H9 (cell line): ENCODE measurements at regions not wholly inside any gene's neighbourhood (a gene's known extent, or its start where the extent isn't known, plus 50 kb on each side); places are given as distances from the start of the nearest gene placed in this dataset.

Source experiments
- DNase-seq: peaks from one replicate; pipeline ENCODE4 v3.0.0-alpha.2; 2017
- H2AFZ ChIP-seq: one replicate; pipeline ENCODE4 v1.6.1; 2013; ENCODE audit warnings: mild to moderate bottlenecking, low read length, control low read depth, moderate library complexity
- H2AK5ac ChIP-seq: 2 replicates; pipeline ENCODE4 v1.6.1; 2013; ENCODE audit warnings: low read length, control low read depth, mixed read lengths; ENCODE audit not compliant: insufficient read length
- H2BK120ac ChIP-seq: one replicate; pipeline ENCODE4 v1.6.1; 2013; ENCODE audit warnings: low read depth, mild to moderate bottlenecking, low read length, control low read depth, inconsistent platforms; ENCODE audit not compliant: poor library complexity, severe bottlenecking
- H2BK12ac ChIP-seq: 2 replicates; pipeline ENCODE4 v1.6.1; 2013; ENCODE audit warnings: low read length, control low read depth, mixed read lengths, low read depth; ENCODE audit not compliant: insufficient read length
- H2BK15ac ChIP-seq: 2 replicates; pipeline ENCODE4 v1.6.1; 2013; ENCODE audit warnings: low read depth, low read length, control low read depth
- H2BK20ac ChIP-seq: one replicate; pipeline ENCODE4 v1.6.1; 2013; ENCODE audit warnings: low read depth, mild to moderate bottlenecking, low read length, control low read depth, inconsistent platforms; ENCODE audit not compliant: poor library complexity, severe bottlenecking
- H2BK5ac ChIP-seq: 2 replicates; pipeline ENCODE4 v1.6.1; 2013; ENCODE audit warnings: low read length, control low read depth, mixed read lengths; ENCODE audit not compliant: insufficient read length
- H3K14ac ChIP-seq: 2 replicates; pipeline ENCODE4 v1.6.1; 2013; ENCODE audit warnings: low read length, control low read depth; ENCODE audit not compliant: insufficient read depth
- H3K18ac ChIP-seq: 2 replicates; pipeline ENCODE4 v1.6.1; 2013; ENCODE audit warnings: low read depth, mild to moderate bottlenecking, mixed read lengths, low read length, control low read depth; ENCODE audit not compliant: insufficient read length
- H3K23ac ChIP-seq: 2 replicates; pipeline ENCODE4 v1.6.1; 2013; ENCODE audit warnings: low read length, control low read depth, mixed read lengths, low read depth; ENCODE audit not compliant: insufficient read length
- H3K23me2 ChIP-seq: 2 replicates; pipeline ENCODE4 v1.6.1; 2013; ENCODE audit warnings: low read depth, mild to moderate bottlenecking, mixed read lengths, low read length, control low read depth; ENCODE audit not compliant: insufficient read length, poor library complexity, severe bottlenecking
- H3K27ac ChIP-seq: 2 replicates; pipeline ENCODE4 v1.5.1; 2013; ENCODE audit warnings: low read length, control low read depth, mixed read lengths, low read depth; ENCODE audit not compliant: insufficient read length
- H3K27me3 ChIP-seq: 2 replicates; pipeline ENCODE4 v1.6.1; 2013; ENCODE audit warnings: low read length, control low read depth, inconsistent platforms; ENCODE audit not compliant: insufficient read depth
- H3K4ac ChIP-seq: 2 replicates; pipeline ENCODE4 v1.6.1; 2013; ENCODE audit warnings: low read depth, mild to moderate bottlenecking, control low read depth, inconsistent platforms, low read length, moderate library complexity
- H3K4me1 ChIP-seq: 2 replicates; pipeline ENCODE4 v1.6.1; 2013; ENCODE audit warnings: low read length, control low read depth, inconsistent platforms; ENCODE audit not compliant: insufficient read depth
- H3K4me2 ChIP-seq: 2 replicates; pipeline ENCODE4 v1.6.1; 2013; ENCODE audit warnings: low read length, control low read depth, mixed read lengths; ENCODE audit not compliant: insufficient read length, insufficient read depth
- H3K56ac ChIP-seq: 2 replicates; pipeline ENCODE4 v1.6.1; 2013; ENCODE audit warnings: low read depth, mild to moderate bottlenecking, mixed read lengths, low read length, control low read depth; ENCODE audit not compliant: insufficient read length
- H3K79me1 ChIP-seq: 2 replicates; pipeline ENCODE4 v1.6.1; 2013; ENCODE audit warnings: low read depth, mild to moderate bottlenecking, moderate library complexity, low read length, control low read depth, inconsistent platforms; ENCODE audit not compliant: insufficient read depth, poor library complexity, severe bottlenecking
- H3K79me2 ChIP-seq: 2 replicates; pipeline ENCODE4 v1.6.1; 2013; ENCODE audit warnings: low read length, control low read depth, inconsistent platforms; ENCODE audit not compliant: insufficient read depth
- H3K9ac ChIP-seq: 2 replicates; pipeline ENCODE4 v1.6.1; 2013; ENCODE audit warnings: low read length, control low read depth, mixed read lengths; ENCODE audit not compliant: insufficient read length; ENCODE audit errors: extremely low read depth
- H3K9me3 ChIP-seq: one replicate; pipeline ENCODE4 v1.6.1; 2013; ENCODE audit warnings: low read depth, low read length, inconsistent platforms; ENCODE audit not compliant: control insufficient read depth
- H3T11ph ChIP-seq: one replicate; pipeline ENCODE4 v1.6.1; 2013; ENCODE audit warnings: mild to moderate bottlenecking, low read length, control low read depth, inconsistent platforms
- H4K20me1 ChIP-seq: one replicate; pipeline ENCODE4 v1.6.1; 2013; ENCODE audit not compliant: control insufficient read depth, insufficient read length, insufficient read depth
- H4K5ac ChIP-seq: 2 replicates; pipeline ENCODE4 v1.6.1; 2013; ENCODE audit warnings: low read depth, mild to moderate bottlenecking, mixed read lengths, low read length, control low read depth; ENCODE audit not compliant: insufficient read length
- H4K8ac ChIP-seq: replicated peaks from 2 replicates; pipeline ENCODE4 v1.6.1; 2013; ENCODE audit warnings: low read length, control low read depth, mixed read lengths, low read depth; ENCODE audit not compliant: insufficient read length
- H4K91ac ChIP-seq: 2 replicates; pipeline ENCODE4 v1.6.1; 2013; ENCODE audit warnings: low read depth, mild to moderate bottlenecking, moderate library complexity, mixed read lengths, low read length, control low read depth; ENCODE audit not compliant: insufficient read length
- H3K27ac Mint-ChIP-seq, 3 experiments: 2 replicates in 2 of 3; 3 replicates in 1 of 3; pipeline ENCODE4 v1.8.0; 2020 to 2021; ENCODE audit warnings: mixed read lengths in 3 of 3, mild to moderate bottlenecking in 1 of 3, moderate library complexity in 1 of 3
- H3K27me3 Mint-ChIP-seq: 2 replicates; pipeline ENCODE4 v1.8.0; 2021; ENCODE audit warnings: low read depth, mild to moderate bottlenecking, moderate library complexity, mixed read lengths
- H3K36me3 Mint-ChIP-seq, 3 experiments: 2 replicates in 2 of 3; 3 replicates in 1 of 3; pipeline ENCODE4 v1.8.0; 2020 to 2021; ENCODE audit warnings: low read depth in 3 of 3, mixed read lengths in 3 of 3; ENCODE audit not compliant: insufficient read depth in 1 of 3
- H3K4me1 Mint-ChIP-seq, 2 experiments: 2 replicates each; pipeline ENCODE4 v1.8.0; 2020; ENCODE audit warnings: mixed read lengths in 2 of 2
- H3K4me3 Mint-ChIP-seq, 2 experiments: 2 replicates in 1 of 2; 3 replicates in 1 of 2; pipeline ENCODE4 v1.8.0; 2020 to 2021; ENCODE audit warnings: mild to moderate bottlenecking in 2 of 2, mixed read lengths in 2 of 2, moderate library complexity in 1 of 2
- H3K9me3 Mint-ChIP-seq, 2 experiments: 2 replicates in 1 of 2; 3 replicates in 1 of 2; pipeline ENCODE4 v1.8.0; 2020; ENCODE audit warnings: mild to moderate bottlenecking in 2 of 2, mixed read lengths in 2 of 2, moderate library complexity in 1 of 2
- CTCF ChIP-seq: fragments of 200-600 bp; sonication (generic); conservative IDR thresholded peaks from 3 replicates; pipeline ENCODE4 v1.8.0; 2021; ENCODE audit warnings: antibody characterized with exemption, mild to moderate bottlenecking
- WGBS: extraction: QIAGEN DNeasy Blood & Tissue Kit; methylation state at CpG from one replicate; pipeline ENCODE4 v1.1.7; 2013; ENCODE audit warnings: missing lambda C conversion rate, low lambda C conversion rate, mixed read lengths; ENCODE audit not compliant: insufficient read length; ENCODE audit errors: extremely low coverage; 5-methylcytosine and 5-hydroxymethylcytosine counted together

GRCh38 chr4:107278791-107279483 lies 242.8 kb upstream of the DKK2 start:
- no peak overlapping the region for H2AFZ ChIP-seq
- no peak overlapping the region for H3K27ac ChIP-seq

More at GRCh38 chr4:107278791-107279483, 242.8 kb upstream of the DKK2 start:
- Histone ChIP-seq H3K23ac (no peak overlapping the region), H2BK12ac (no peak overlapping the region), H3T11ph (no peak overlapping the region), H2BK20ac (no peak overlapping the region), H3K4me1 (no peaks in the 10 kb centered on the region), H3K9me3 (no peaks in the 10 kb centered on the region), H3K79me2 (no peaks in the 10 kb centered on the region), H2BK15ac (no peak overlapping the region), H4K8ac (no peak overlapping the region), H3K4me2 (no peak overlapping the region), H4K5ac (no peak overlapping the region), H2BK120ac (no peak overlapping the region), H3K9ac (no peak overlapping the region), H3K4ac (no peak overlapping the region), H3K79me1 (no peaks in the 10 kb centered on the region), H3K23me2 (no peaks in the 10 kb centered on the region), H3K14ac (no peak overlapping the region), H4K20me1 (no peaks in the 10 kb centered on the region), H2AK5ac (no peak overlapping the region), H4K91ac (no peak overlapping the region), H3K56ac (no peak overlapping the region), H3K18ac (no peak overlapping the region), H2BK5ac (no peak overlapping the region), H3K27me3 (no peaks in the 10 kb centered on the region)
- no peaks in the 10 kb centered on the region; the same call in 1 of the 2 replicates for H3K27me3 Mint-ChIP-seq
- no peak for TF ChIP-seq CTCF
- H3K9me3 Mint-ChIP-seq = no peaks in the 10 kb centered on the region
- no peak for DNase-seq
- H3K4me3 Mint-ChIP-seq = no peak overlapping the region
- H3K27ac Mint-ChIP-seq = no peak overlapping the region
- H3K36me3 Mint-ChIP-seq = no peaks in the 10 kb centered on the region
- H3K4me1 Mint-ChIP-seq = peaks cover 0 to 7% of the 10 kb centered on the region in 2 experiments; a peak in 2 of 4 replicates
- no CpG with 5 or more reads among the region's 4 CpGs for WGBS
